ENCODE measurements at regions not wholly inside any gene's neighbourhood (a gene's known extent, or its start where the extent isn't known, plus 50 kb on each side); places are given as distances from the start of the nearest gene placed in this dataset.
"Not testable (repeated sequence)": the region's sequence is repeated elsewhere in the genome, so short reads cannot be mapped to it uniquely, and the experiment has no call there.

- not testable (repeated sequence) for TF ChIP-seq ZFX (IDR thresholded peaks at IDR 0.05); CTCF (conservative IDR thresholded peaks at IDR 0.05)
Measured at GRCh38 chr6:134386482-134386881, 68.6 kb upstream of the SGK1 start.
